H1 (cell line): ENCODE measurements at regions not wholly inside any gene's neighbourhood (a gene's known extent, or its start where the extent isn't known, plus 50 kb on each side); places are given as distances from the start of the nearest gene placed in this dataset.

Experiments
- CTCF ChIA-PET: fragments of 300-600 bp; sonication (Branson Sonifier 250); formaldehyde crosslinking; loops from one replicate; lab custom pipeline; 2021; ENCODE audit not compliant: partially characterized antibody; lab: Charles Lee
- POLR2A ChIA-PET: fragments of 300-600 bp; sonication (Branson Sonifier 250); formaldehyde crosslinking; loops from one replicate; lab custom pipeline; 2021; ENCODE audit warnings: inconsistent platforms; ENCODE audit not compliant: partially characterized antibody; lab: Charles Lee
- DNase-seq, 2 experiments: peaks; one replicate each; pipeline versions ENCODE4 v3.0.0 to v3.0.0-alpha.2; 2010 to 2022; ENCODE audit warnings: low spot score in 2 of 2, low read depth in 1 of 2, mixed read lengths in 1 of 2
- FAIRE-seq: peaks from 2 replicates; lab custom pipeline; 2011; peaks lifted over from hg19 to GRCh38; lab: Jason Lieb, UNC
- H2AFZ ChIP-seq: 2 replicates; pipeline ENCODE4 v1.8.1; 2012; ENCODE audit warnings: low read length, inconsistent platforms
- H2AK5ac ChIP-seq: 2 replicates; pipeline ENCODE4 v1.6.1; 2013; ENCODE audit warnings: low read depth, low read length
- H2BK120ac ChIP-seq: replicated peaks from 2 replicates; pipeline ENCODE3; 2013; ENCODE audit warnings: low read depth, low read length, inconsistent platforms
- H2BK12ac ChIP-seq: 2 replicates; pipeline ENCODE4 v1.6.1; 2013; ENCODE audit warnings: low read depth, low read length
- H2BK15ac ChIP-seq: 2 replicates; pipeline ENCODE4 v1.6.1; 2013; ENCODE audit warnings: low read length
- H2BK20ac ChIP-seq: 2 replicates; pipeline ENCODE4 v1.6.1; 2013; ENCODE audit warnings: low read length
- H2BK5ac ChIP-seq: 2 replicates; pipeline ENCODE4 v1.6.1; 2013; ENCODE audit warnings: low read depth, low read length
- H3K14ac ChIP-seq: 2 replicates; pipeline ENCODE4 v1.6.1; 2013; ENCODE audit warnings: inconsistent platforms; ENCODE audit not compliant: insufficient read length
- H3K18ac ChIP-seq: 2 replicates; pipeline ENCODE4 v1.6.1; 2013; ENCODE audit warnings: low read length; ENCODE audit errors: extremely low read depth
- H3K23ac ChIP-seq: 2 replicates; pipeline ENCODE4 v1.6.1; 2013; ENCODE audit warnings: inconsistent platforms; ENCODE audit not compliant: insufficient read length
- H3K23me2 ChIP-seq: 2 replicates; pipeline ENCODE4 v1.6.1; 2013; ENCODE audit warnings: low read depth, low read length
- H3K27ac ChIP-seq: 2 replicates; pipeline ENCODE4 v1.6.1; 2011; ENCODE audit warnings: low read depth, low read length, inconsistent platforms
- H3K27me3 ChIP-seq, 4 experiments: replicated peaks in 1 of 4; 1 replicate in 1 of 4; 2 replicates in 3 of 4; pipeline versions ENCODE4 v1.6.1 to v1.8.1; 2011 to 2013; ENCODE audit warnings: low read length in 3 of 4, mild to moderate bottlenecking in 3 of 4, inconsistent platforms in 2 of 4, mixed read lengths in 2 of 4, moderate library complexity in 1 of 4; ENCODE audit not compliant: control insufficient read depth in 3 of 4, insufficient read depth in 3 of 4; ENCODE audit errors: extremely low read depth in 1 of 4
- H3K36me3 ChIP-seq, 4 experiments: 2 replicates each; pipeline versions ENCODE4 v1.6.1 to v1.8.1; 2011 to 2013; ENCODE audit warnings: mild to moderate bottlenecking in 4 of 4, low read length in 3 of 4, moderate library complexity in 2 of 4, control low read depth in 1 of 4, inconsistent platforms in 1 of 4; ENCODE audit not compliant: insufficient read depth in 4 of 4, control insufficient read depth in 2 of 4
- H3K4ac ChIP-seq: replicated peaks from 2 replicates; pipeline ENCODE3; 2013; ENCODE audit warnings: low read length, low read depth, mixed read lengths, inconsistent platforms; ENCODE audit not compliant: insufficient read length
- H3K4me1 ChIP-seq, 4 experiments: replicated peaks in 1 of 4; 1 replicate in 1 of 4; 2 replicates in 3 of 4; pipeline versions ENCODE4 v1.6.1 to v1.8.1; 2011 to 2013; ENCODE audit warnings: low read length in 3 of 4, inconsistent platforms in 2 of 4, mixed read lengths in 1 of 4; ENCODE audit not compliant: insufficient read depth in 4 of 4, control insufficient read depth in 3 of 4
- H3K4me2 ChIP-seq, 2 experiments: 2 replicates each; pipeline versions ENCODE4 v1.6.1 to v1.8.1; 2011 to 2013; ENCODE audit warnings: low read depth in 2 of 2, low read length in 2 of 2, control low read depth in 1 of 2, inconsistent platforms in 1 of 2, mild to moderate bottlenecking in 1 of 2; ENCODE audit not compliant: insufficient read depth in 1 of 2
- H3K4me3 ChIP-seq, 4 experiments: fragments of 200-600, 300-600 bp in 1 of 4; sonication (generic), shearing (Covaris generic), sonication (Bioruptor Twin) in 1 of 4; 2 replicates each; pipeline versions ENCODE4 v1.5.1 to v1.8.1; 2011 to 2016; ENCODE audit warnings: low read length in 4 of 4, low read depth in 3 of 4, control low read depth in 2 of 4, inconsistent platforms in 2 of 4, mild to moderate bottlenecking in 2 of 4, mixed read lengths in 1 of 4, moderate library complexity in 1 of 4; ENCODE audit not compliant: insufficient read depth in 2 of 4; ENCODE audit errors: extremely low read depth in 1 of 4
- H3K56ac ChIP-seq: replicated peaks from 2 replicates; pipeline ENCODE3; 2013; ENCODE audit warnings: low read depth, mild to moderate bottlenecking, mixed read lengths, low read length, inconsistent platforms; ENCODE audit not compliant: insufficient read length
- H3K79me1 ChIP-seq: 2 replicates; pipeline ENCODE4 v1.6.1; 2013; ENCODE audit warnings: low read depth, low read length, control low read depth
- H3K79me2 ChIP-seq, 2 experiments: 2 replicates each; pipeline versions ENCODE4 v1.6.1 to v1.8.1; 2012 to 2013; ENCODE audit warnings: low read length in 2 of 2, mild to moderate bottlenecking in 2 of 2, inconsistent platforms in 1 of 2; ENCODE audit not compliant: insufficient read depth in 2 of 2, control insufficient read depth in 1 of 2
- H3K9ac ChIP-seq, 4 experiments: replicated peaks in 1 of 4; 1 replicate in 1 of 4; 2 replicates in 3 of 4; pipeline versions ENCODE4 v1.6.1 to v1.8.1; 2011 to 2013; ENCODE audit warnings: low read depth in 3 of 4, low read length in 3 of 4, control low read depth in 2 of 4, mild to moderate bottlenecking in 2 of 4, moderate library complexity in 2 of 4, inconsistent platforms in 1 of 4; ENCODE audit errors: extremely low read depth in 1 of 4
- H3K9me3 ChIP-seq, 2 experiments: 2 replicates each; pipeline versions ENCODE4 v1.6.1 to v1.8.1; 2012 to 2013; ENCODE audit warnings: mild to moderate bottlenecking in 2 of 2, moderate library complexity in 2 of 2, control low read depth in 1 of 2, inconsistent platforms in 1 of 2, low read depth in 1 of 2, low read length in 1 of 2, mixed read lengths in 1 of 2; ENCODE audit not compliant: insufficient read depth in 2 of 2
- H4K20me1 ChIP-seq, 2 experiments: replicated peaks in 1 of 2; 2 replicates each; pipeline versions ENCODE3 to v1.8.1; 2011 to 2013; ENCODE audit warnings: inconsistent platforms in 2 of 2, low read length in 2 of 2, mild to moderate bottlenecking in 1 of 2; ENCODE audit not compliant: insufficient read depth in 2 of 2, control insufficient read depth in 1 of 2
- H4K5ac ChIP-seq: 2 replicates; pipeline ENCODE4 v1.6.1; 2013; ENCODE audit warnings: low read length, low read depth, mixed read lengths, inconsistent platforms; ENCODE audit not compliant: insufficient read length
- H4K8ac ChIP-seq: 2 replicates; pipeline ENCODE4 v1.8.0; 2013; ENCODE audit warnings: mild to moderate bottlenecking, moderate library complexity, low read length, inconsistent platforms; ENCODE audit not compliant: insufficient read depth; ENCODE audit errors: extremely low read depth
- H4K91ac ChIP-seq: replicated peaks from 2 replicates; pipeline ENCODE3; 2013; ENCODE audit warnings: low read length, mixed read lengths, inconsistent platforms; ENCODE audit not compliant: insufficient read length
- BACH1 ChIP-seq: IDR thresholded peaks from 2 replicates; pipeline ENCODE4 v1.6.1; 2012; ENCODE audit warnings: low read length, improper control_type of control experiment
- BRCA1 ChIP-seq: IDR thresholded peaks from 2 replicates; pipeline ENCODE4 v1.6.1; 2012; ENCODE audit warnings: low read depth, low read length, improper control_type of control experiment
- CHD1 ChIP-seq: IDR thresholded peaks from 2 replicates; pipeline ENCODE4 v1.6.1; 2012; ENCODE audit warnings: low read depth, low read length, improper control_type of control experiment
- EP300 ChIP-seq, 2 experiments: IDR thresholded peaks; 1 replicate in 1 of 2; 2 replicates in 1 of 2; pipeline ENCODE4 v1.6.1; 2011 to 2012; ENCODE audit warnings: low read depth in 2 of 2, low read length in 2 of 2, mild to moderate bottlenecking in 2 of 2, borderline replicate concordance in 1 of 2, inconsistent platforms in 1 of 2, moderate library complexity in 1 of 2
- GABPA ChIP-seq: IDR thresholded peaks from 2 replicates; pipeline ENCODE4 v1.6.1; 2011; ENCODE audit warnings: mild to moderate bottlenecking, low read length, moderate library complexity, borderline replicate concordance; ENCODE audit not compliant: insufficient read depth
- GTF2F1 ChIP-seq: IDR thresholded peaks from 2 replicates; pipeline ENCODE4 v1.6.1; 2012; ENCODE audit warnings: low read depth, low read length, improper control_type of control experiment, borderline replicate concordance
- JUN ChIP-seq: IDR thresholded peaks from 2 replicates; pipeline ENCODE4 v1.6.1; 2011; ENCODE audit warnings: low read depth, mild to moderate bottlenecking, improper control_type of control experiment, low read length
- KDM5A ChIP-seq: fragments of 200-600 bp; IDR thresholded peaks from 2 replicates; pipeline ENCODE4 v1.7.1; 2012; ENCODE audit warnings: mild to moderate bottlenecking, low read length, inconsistent platforms, mixed read lengths
- POLR2A ChIP-seq, 2 experiments: IDR thresholded peaks; 1 replicate in 1 of 2; 2 replicates in 1 of 2; pipeline ENCODE4 v1.6.1; 2011; ENCODE audit warnings: low read depth in 2 of 2, low read length in 2 of 2, mild to moderate bottlenecking in 2 of 2; ENCODE audit errors: control extremely low read depth in 1 of 2
- RAD21 ChIP-seq, 2 experiments: IDR thresholded peaks in 1 of 2; conservative IDR thresholded peaks in 1 of 2; 2 replicates each; pipeline ENCODE4 v1.6.1; 2011; ENCODE audit warnings: low read depth in 2 of 2, low read length in 2 of 2, improper control_type of control experiment in 1 of 2, inconsistent platforms in 1 of 2, mild to moderate bottlenecking in 1 of 2, moderate library complexity in 1 of 2
- RNF2 ChIP-seq: fragments of 200-900, 300-1000 bp; sonication (generic); IDR thresholded peaks from 2 replicates; pipeline ENCODE4 v1.7.1; 2016; ENCODE audit warnings: borderline replicate concordance, low read depth, mild to moderate bottlenecking, antibody characterized with exemption, low read length; ENCODE audit not compliant: poor library complexity, severe bottlenecking; ENCODE audit errors: missing control alignments
- SP2 ChIP-seq: IDR thresholded peaks from 2 replicates; pipeline ENCODE4 v1.6.1; 2012; ENCODE audit warnings: mild to moderate bottlenecking, low read length, inconsistent platforms
- SRF ChIP-seq: IDR thresholded peaks from 2 replicates; pipeline ENCODE4 v1.6.1; 2011; ENCODE audit warnings: mild to moderate bottlenecking, low read depth, low read length, moderate library complexity
- USF2 ChIP-seq: IDR thresholded peaks from 2 replicates; pipeline ENCODE4 v1.6.1; 2011; ENCODE audit warnings: low read length, improper control_type of control experiment
- WGBS, 2 experiments: shearing (Covaris generic) in 1 of 2; methylation state at CpG; one replicate each; pipeline versions ENCODE4 v1.1.6 to v1.1.7; 2013 to 2015; ENCODE audit warnings: low lambda C conversion rate in 2 of 2, mixed read lengths in 2 of 2, inconsistent platforms in 1 of 2, low coverage in 1 of 2, missing lambda C conversion rate in 1 of 2; ENCODE audit not compliant: insufficient replicate concordance in 2 of 2, insufficient coverage in 1 of 2, insufficient read length in 1 of 2; ENCODE audit errors: extremely low coverage in 1 of 2, missing lambda C conversion rate in 1 of 2; 5-methylcytosine and 5-hydroxymethylcytosine counted together

- FAIRE-seq (no peak), DNase-seq (no peak)
- H2BK5ac ChIP-seq: no peak overlapping the region
- H3K9me3 ChIP-seq: peaks cover 5 to 10% of the 10 kb centered on the region in 2 experiments; a peak in 1 of 4 replicates
- H3K18ac ChIP-seq: no peak overlapping the region
- H3K4me2 ChIP-seq: no peak overlapping the region
- H3K27ac ChIP-seq: no peak overlapping the region
- H3K4me1 ChIP-seq: peaks cover 0 to 7% (median 2%) of the 10 kb centered on the region in 4 experiments; a peak in 3 of 7 replicates
- no peak overlapping the region for H4K8ac ChIP-seq
- no peaks in the 10 kb centered on the region for H3K27me3 ChIP-seq
- H3K4me3 ChIP-seq: no peak overlapping the region
- H3K23ac ChIP-seq: no peak overlapping the region
- ChIA-PET CTCF (no interaction called here), POLR2A (no interaction called here)
- no peaks in the 10 kb centered on the region for H3K36me3 ChIP-seq
- H2BK15ac ChIP-seq: no peak overlapping the region
- H2BK120ac ChIP-seq: no peak overlapping the region
- no peaks in the 10 kb centered on the region for H4K20me1 ChIP-seq
- H2BK20ac ChIP-seq: no peak overlapping the region
- H3K4ac ChIP-seq: no peak overlapping the region
- no peak overlapping the region for H4K91ac ChIP-seq
- WGBS, 2 experiments: 96% methylated on average over 5 of the region's 5 CpGs; no CpG with 5 or more reads in 1 of the 2 experiments
- H3K14ac ChIP-seq: no peak overlapping the region
- H3K23me2 ChIP-seq: no peaks in the 10 kb centered on the region
- H2BK12ac ChIP-seq: no peak overlapping the region
- H2AK5ac ChIP-seq: no peak overlapping the region
- H4K5ac ChIP-seq: no peak overlapping the region
- no peak overlapping the region for H3K9ac ChIP-seq
- H3K79me2 ChIP-seq: no peaks in the 10 kb centered on the region
- no peaks in the 10 kb centered on the region for H3K79me1 ChIP-seq
- no peak overlapping the region for H2AFZ ChIP-seq
- H3K56ac ChIP-seq: no peak overlapping the region
- TF ChIP-seq JUN (no peak), SRF (no peak), BRCA1 (no peak), CHD1 (no peak), RNF2 (no peak), EP300 (IDR thresholded peaks at IDR 0.05; ENCODE audit: borderline replicate concordance in 1 of 2, low read depth in 2 of 2, low read length in 2 of 2) (no peak), SP2 (no peak), KDM5A (no peak), BACH1 (no peak), GTF2F1 (no peak), RAD21 (IDR thresholded peaks at IDR 0.05 in 1 of 2, conservative IDR thresholded peaks at IDR 0.05 in 1 of 2; ENCODE audit: low read depth in 2 of 2, low read length in 2 of 2) (no peak), GABPA (no peak), POLR2A (IDR thresholded peaks at IDR 0.05; ENCODE audit: control extremely low read depth in 1 of 2, low read depth in 2 of 2, low read length in 2 of 2) (no peak), USF2 (no peak)
Measured at GRCh38 chr3:4166540-4166939, 136.6 kb upstream of the SETMAR start.
